ENCODE measurements at regions not wholly inside any gene's neighbourhood (a gene's known extent, or its start where the extent isn't known, plus 50 kb on each side); places are given as distances from the start of the nearest gene placed in this dataset.
"Not testable (repeated sequence)": the region's sequence is repeated elsewhere in the genome, so short reads cannot be mapped to it uniquely, and the experiment has no call there.

DNA sequence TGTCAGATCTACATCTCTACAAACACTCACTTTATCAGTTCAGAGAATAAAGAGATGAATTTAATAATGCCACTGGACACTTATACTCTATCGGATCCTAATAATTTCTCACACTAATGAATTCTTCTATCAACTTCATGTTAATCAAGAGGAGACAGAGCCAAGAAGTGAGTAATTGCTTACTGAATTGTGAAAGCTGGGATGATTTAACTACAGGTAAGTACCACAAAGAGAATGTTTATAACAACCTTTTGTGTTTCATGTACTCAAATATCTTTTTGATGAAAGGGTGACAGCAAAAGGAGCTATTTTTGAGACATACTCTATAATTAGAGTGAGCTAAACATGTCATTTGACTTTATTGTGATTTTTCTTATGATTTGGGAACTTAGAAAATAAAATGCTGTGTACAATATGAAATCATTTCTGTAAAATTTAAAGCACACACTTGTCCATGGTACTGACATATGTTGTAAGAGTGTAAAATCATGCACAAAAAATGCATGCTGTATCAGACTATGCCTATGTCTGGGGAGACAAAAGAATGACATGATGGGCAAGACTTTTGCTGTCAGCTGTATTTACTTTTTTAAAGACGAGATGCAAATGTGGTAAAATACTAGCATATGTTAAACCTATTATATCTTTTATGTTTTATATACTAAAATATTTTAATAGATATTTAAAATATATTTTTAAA lies 361.2 kb downstream of the CCER1 start:
- DNase-seq (ENCODE audit: low spot score), result no peak

DNA sequence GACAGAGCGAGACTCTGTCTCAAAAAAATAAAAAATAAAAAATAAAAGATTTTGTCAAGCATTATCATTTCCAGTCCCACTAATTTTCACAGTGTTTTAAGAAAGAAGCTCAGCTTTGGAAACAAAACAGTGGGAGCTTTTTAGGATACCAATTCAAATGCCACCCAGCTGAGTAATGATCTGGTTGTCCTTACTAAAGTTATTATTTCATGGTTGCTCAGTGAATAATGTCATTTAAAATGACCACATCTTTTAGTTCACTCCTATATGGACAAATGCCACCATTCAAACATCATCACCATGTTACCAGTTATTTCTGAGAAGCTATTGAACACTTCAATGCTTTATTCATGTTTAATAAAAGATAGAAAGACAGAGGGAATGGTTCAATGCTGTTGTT lies 365.0 kb downstream of the CCER1 start:
- DNase-seq (ENCODE audit: low spot score), result no peak

DNA sequence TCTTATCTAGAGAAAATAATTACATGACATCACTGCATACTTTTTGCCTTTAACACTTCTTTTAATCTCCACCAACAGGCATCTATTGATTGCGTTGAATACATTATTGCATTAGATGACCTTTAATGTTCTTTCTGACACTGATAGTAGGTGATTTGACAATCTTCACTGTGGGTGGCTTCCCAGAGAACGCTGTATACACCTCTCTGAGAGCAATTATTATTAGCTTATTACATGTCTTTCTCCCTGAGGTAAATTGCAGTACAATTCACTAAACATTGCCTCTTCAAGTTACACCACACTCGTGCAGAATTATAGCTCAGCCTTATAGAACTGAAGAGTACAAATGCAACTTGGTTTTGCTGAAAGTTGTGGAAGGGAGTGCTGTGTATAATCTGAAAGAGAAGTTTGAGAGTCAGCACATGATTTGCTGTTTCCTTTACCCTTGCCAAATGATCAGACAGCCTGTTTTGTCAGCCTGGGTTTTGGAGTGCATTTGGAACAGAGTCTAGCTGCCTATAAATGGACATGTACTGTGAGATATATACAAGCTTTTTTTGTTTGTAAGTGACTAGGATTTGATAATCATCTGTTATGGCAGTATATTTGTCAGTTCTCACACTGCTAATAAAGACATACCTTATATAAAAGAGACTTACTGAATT lies 369.2 kb downstream of the CCER1 start:
- DNase-seq (ENCODE audit: low spot score), result no peak

DNA sequence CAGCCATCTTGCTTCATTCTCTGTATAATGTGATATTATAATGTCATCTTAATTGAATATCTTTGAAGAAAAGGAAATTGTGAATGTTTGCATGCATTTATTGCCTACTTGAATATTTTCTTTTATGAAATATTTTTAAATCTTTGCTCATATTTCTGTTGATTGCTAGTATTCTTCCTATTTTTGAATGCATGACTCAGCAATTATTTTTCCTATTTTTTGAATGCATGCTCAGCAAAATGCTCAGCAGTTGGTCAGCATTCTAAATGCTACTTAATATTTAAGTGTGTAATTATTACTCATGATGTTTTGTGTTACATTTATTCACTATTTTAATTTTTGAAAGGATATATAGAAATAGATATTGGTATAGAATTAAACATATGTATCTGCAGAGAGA lies 378.3 kb downstream of the CCER1 start:
- no peak for DNase-seq (ENCODE audit: low spot score)

DNA sequence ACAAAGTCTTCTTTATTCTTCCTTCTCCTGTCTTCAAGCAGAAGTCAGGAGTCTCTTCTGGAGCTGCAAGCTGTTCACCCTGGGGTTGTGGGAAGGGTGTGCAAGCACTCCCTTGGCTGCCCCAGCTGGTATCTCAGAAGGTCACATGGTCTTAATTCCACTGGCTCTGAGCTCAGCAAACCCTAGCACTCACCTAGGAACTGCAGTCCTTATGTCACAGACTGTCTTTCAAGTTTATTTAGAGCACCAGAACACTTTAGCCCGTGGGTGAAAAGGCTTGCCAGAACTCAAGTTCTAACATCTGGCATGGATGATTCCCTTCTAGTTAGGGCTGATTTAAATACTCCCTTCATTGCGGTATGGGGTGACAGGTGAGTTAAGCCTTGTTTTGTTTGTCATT lies 379.0 kb downstream of the CCER1 start:
- no peak for DNase-seq (ENCODE audit: low spot score)

DNA sequence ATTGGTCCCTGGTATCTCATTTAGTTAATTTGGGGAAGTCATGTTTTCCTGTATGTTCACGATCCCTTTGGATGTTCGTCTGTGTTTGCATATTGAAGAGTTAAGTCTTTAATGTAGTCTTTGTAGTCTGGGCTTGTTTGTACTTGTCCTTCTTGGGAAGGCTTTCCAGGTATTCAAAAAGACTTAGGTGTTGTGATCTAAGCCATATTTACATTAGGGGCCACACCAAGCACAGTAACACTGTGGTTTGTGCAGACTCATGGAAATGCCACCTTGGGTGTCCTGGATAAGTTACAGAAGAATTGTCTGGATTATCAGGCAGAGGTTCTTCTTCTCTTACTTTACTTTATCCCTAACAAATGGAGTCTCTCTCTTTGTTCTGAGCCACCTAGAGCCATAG lies 380.3 kb downstream of the CCER1 start:
- no peak for DNase-seq (ENCODE audit: low spot score)

DNA sequence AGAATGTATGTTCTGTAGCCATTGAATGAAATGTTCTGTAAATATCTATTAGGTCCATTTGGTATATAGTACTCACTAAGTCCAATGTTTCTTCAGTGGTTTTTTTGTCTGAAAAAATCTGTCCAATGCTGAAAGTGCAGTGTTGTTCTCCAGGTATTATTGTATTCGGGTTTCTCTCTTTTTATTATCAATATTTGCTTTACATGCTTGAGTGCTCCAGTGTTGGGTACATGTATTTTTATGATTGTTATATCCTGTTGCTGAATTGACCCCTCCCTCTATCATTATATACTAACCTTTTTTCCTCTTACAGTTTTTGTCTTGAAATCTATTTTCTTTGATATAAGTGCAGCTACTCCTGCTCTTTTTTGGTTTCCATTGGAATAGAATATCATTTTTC lies 382.2 kb downstream of the CCER1 start:
- DNase-seq (ENCODE audit: low spot score), result no peak

DNA sequence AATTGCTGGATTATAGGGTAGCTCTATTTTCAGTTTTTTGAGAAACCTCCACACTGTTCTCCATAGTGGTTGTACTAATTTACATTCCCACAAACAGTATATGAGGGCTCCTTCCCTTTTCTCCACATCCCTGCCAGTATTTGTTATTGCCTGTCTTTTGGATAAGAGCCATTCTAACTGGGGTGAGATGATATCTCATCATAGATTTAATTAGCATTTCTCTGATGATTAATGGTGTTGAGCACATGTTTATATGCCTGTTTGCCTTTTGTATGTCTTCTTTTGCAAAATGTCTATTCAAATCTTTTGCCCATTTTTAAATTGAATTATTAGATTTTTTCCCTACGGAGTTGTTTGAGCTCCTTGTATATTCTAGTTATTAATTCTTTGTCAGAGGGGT lies 385.3 kb downstream of the CCER1 start:
- DNase-seq (ENCODE audit: low spot score), result no peak

DNA sequence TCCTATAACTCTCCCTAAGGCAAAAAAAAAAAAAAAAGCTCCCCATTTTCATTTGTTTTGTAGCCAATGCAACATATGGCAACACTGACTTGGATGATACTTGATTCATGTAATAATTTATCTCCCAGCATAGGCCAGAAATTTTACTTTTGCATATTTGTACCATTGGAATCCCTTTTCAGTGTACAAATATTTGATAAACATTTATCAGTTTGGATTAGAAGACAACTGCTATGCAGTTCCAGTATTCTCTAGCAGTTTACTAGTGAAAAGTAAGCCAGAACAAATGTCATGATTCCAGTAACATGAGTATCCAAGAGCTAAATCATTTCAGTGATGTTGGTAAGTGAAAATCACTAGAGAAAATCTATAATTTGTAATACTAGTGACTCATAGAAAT lies 392.3 kb downstream of the CCER1 start:
- no peak for DNase-seq (ENCODE audit: low spot score)

DNA sequence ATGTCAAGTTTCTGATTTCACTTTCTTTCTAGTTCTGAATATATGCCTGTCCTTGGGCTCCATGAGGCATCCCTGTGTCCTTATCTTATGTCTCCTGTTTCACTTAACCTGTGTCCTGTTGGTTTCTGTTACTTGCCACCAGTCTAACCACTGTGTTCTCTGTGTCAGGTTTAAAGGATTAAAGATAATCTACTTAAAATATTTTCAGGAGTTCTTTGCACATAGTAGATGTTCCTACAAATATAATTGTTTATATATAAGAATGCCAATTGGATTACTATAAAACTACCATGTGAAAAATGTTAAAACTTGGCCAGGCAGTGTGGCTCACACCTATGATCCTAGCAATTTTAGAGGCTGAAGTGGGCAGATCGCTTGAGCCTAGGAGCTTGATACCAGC lies 406.4 kb downstream of the CCER1 start:
- no peak for DNase-seq (ENCODE audit: low spot score)

DNA sequence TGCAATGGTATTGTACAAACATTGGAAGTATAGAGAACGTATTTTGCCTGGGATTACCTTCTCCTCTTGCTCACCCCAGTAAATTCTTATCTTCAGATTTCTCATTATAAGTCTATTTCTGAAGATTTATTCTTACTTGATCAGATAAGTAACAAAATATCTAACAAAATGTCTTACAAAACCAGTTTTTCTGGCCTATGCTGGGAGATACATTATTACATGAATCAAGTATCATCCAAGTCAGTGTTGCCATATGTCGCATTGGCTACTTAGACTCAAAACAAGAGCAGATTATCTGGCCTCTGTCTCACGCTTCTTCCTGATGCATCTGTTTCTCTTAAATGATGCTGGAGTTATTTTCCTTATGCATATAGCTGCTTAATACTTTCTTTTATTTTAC lies 408.5 kb downstream of the CCER1 start:
- no peak for DNase-seq (ENCODE audit: low spot score)

DNA sequence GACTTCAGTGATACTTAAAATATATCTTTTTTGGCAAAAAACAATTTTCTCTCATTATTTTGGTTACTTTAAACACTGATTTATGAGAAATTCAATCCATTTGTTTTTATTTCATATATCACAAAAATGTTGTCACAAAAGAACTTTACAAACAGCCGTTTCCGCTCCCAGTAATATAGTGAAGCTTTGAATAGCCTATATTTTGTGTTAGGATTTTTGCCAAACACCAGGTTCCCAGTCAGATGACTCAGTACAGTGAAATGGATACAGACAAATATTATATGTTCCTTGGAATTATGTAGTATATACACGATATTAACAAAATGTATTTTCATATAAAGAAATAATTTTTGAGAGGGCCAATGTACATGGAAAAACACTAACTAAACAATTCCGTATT lies 411.1 kb downstream of the CCER1 start:
- no peak for DNase-seq (ENCODE audit: low spot score)

DNA sequence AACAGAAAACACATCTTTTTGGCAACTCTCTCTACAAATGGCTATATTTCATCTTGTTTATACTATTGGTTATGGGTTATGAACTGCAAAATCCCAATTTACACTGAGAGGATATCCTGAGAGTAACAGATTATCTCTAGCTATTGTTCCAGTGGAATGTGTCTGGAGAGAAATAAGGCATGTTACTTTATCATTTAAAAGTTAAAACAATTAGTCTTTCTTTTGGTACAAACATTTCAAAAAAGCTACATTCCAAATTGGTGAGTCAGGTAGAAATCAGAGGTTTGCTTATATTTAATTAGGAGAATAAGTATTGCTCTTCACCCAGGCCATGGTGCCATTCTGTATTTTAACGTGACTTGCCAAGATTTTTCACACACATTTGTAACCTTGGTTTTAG lies 411.6 kb downstream of the CCER1 start:
- no peak for DNase-seq (ENCODE audit: low spot score)

DNA sequence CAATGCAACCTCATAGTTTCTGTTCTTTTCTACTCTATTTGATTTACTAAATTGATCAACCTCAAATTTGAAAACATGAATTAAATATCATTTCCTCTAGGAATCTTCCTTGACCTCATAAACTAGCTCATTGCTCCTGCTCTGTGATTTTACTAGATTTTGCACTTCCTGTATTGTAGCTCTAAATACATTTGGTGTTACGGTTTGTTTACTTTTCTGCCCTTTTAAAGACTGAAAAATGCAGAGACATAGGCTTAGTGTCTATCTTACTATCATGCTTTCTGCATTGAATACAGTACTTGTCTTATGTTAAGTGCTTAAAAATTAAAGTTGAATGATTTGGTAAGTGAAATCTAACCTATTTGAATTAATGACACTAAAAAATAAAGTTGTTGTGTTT lies 412.1 kb downstream of the CCER1 start:
- DNase-seq (ENCODE audit: low spot score), result not testable (repeated sequence)

DNA sequence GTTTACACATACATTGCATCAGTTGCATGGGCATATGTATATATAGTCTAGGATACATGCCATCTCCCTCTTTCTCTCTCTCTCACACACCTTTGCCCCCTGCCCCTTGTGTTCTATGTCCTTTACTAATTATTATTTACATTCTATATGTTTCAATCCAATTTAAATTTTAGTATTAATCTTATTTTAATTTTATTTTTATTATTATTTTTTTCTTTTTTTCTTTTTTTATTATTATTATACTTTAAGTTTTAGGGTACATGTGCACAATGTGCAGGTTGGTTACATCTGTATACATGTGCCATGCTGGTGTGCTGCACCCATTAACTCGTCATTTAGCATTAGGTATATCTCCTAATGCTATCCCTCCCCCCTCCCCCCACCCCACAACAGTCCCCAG lies 421.1 kb downstream of the CCER1 start:
- DNase-seq (ENCODE audit: low spot score), result not testable (repeated sequence)

DNA sequence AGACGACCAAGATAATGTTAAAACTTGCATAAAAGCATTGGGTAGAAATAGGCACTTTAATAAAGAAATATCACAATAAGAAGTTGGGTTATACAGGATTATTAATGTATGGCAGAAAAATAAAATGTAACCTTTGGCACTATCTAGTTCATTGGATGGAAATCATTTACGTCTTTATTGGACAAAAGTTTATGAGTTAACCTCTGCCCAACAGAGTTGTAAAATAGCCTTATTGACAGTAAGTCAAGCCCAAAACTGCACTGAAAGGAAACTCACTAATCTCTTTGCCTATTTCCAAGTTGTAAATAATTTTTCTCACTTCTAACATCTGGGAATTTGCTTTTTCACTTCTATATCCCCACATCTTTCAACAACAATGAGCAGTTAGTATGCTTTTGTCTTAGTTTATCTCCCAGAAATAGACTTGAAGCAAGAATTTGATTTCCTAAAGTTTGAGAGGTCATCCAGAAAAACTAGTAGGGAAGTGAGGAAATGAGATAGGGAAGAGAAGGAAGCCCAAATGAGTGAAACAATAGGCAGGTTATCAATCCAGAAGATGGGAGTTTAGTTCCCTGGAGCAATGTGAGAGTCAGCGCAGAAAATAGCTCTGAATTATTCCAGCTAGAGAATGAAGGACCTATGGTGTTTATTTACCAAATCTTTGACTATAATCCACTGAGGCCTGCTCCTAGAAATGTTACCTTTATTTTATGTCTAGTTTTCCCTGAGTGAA lies 434.8 kb downstream of the CCER1 start:
- no peak for DNase-seq (ENCODE audit: low spot score)

DNA sequence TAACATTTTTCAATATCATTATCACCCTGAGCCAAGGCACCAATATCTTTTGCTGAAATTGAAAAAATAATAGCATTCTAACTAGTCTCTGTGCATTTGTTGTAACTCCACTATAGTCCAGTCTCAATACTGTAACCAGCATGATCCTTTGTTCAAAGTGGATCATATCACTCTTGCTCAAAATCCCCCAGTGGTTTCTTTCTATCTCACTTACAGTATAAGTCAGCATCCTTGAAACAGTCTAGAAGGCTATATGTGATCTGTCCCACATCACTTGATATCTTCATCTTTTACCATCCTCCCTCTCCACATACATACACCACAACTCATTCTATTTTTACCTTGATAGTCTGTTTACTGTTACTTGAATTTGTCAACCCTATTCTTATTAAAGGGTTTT lies 435.7 kb downstream of the CCER1 start:
- DNase-seq (ENCODE audit: low spot score), result no peak

DNA sequence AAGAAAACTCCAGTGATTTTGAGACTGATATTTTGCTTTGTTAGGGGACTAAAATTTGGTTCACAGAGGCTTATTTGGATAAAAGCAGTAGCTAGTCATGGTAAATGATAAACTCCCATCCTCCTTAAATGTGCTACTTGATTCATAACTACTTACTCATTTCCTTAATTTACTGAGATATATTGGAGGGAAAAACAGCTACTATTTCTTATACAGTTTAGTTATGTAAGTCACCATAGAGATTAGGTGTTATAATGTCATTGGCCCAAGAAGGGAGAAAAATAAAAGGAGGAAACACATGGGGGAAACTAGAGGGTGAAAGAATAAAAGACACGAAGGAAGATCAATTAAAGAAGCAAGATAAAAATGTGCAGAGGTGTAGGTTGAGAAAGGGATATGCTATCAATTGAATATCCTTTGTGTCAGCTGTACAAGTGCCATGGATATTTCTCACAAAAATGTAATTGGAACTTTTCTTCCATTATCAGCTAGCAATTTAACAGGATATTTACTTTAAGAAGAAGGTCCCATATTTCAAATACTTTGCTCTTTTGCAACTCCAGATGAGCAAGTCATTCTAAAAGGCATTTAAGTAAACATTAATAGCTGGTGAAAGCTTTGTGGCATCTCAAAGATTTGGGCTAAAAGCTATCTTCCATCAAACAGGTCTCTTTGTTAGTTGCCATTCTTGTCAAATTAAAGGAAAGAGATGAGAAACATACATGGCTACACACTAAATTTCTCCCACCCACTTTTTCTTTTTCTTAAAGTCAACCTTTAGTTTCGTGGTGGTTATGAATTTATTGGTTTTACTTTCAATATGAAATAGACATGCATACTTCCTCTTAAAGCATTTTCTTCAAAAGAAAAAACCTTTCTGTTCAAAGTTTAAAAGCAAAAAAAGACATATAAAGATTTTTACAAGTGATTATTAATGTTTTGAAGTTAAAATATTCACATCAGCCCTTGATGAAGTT lies 439.5 kb downstream of the CCER1 start:
- no peak for DNase-seq (ENCODE audit: low spot score)

DNA sequence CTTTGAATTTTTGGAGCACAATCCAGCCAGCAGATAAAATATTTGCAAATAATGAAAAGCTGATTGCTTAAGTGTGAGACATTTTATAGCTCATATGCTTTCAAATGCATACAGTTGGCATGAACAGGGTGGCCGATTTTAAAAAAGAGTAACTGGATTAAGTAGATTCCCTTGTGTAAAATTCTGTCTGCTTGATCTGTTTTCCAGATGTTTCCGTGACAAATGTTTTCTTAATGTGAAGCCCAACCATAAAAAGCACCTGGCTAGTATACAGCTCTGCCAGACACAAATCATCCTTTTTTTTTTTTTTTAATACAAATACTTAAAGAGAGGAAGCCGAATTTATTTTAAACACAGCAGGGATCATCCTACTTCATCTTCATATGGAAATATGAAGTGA lies 440.7 kb downstream of the CCER1 start:
- no peak for DNase-seq (ENCODE audit: low spot score)

DNA sequence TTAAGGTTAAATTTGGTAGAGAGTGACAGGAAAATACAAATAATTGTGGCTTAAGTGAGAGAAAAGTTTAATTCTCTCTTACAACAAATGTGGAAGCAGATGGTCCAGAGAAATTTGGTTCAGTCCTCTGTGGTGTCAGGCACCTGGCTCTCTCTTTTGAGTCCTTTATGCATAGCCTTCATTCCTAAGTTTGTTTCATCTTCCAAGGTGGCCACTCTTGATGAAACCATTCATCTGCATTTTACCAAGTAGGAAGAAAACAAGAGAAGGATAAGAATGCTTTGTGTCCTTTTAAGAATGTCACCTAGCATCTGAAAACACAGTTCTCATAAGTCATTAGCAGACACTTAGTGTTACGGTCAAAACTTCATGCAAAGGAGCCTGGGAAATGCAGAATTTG lies 442.5 kb downstream of the CCER1 start:
- no peak for DNase-seq (ENCODE audit: low spot score)

DNA sequence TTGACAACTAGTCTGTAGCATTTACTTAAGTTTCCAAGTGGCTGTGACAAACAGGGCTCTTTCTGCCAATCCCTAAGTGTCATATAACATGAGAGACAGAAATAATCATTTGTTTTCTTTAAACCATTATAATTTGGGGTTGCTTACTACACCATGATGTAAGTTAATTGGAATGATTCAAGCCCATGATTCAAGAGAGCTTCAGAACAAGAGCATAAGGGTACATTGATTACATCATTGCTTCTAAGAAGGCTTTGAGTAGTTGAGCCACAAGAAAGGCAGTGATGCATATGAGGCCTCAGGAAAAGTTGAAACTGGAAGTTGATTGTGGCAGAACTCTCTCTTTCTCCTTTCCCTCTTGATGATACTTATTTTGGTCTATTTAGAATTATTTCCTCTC lies 444.0 kb downstream of the CCER1 start:
- DNase-seq (ENCODE audit: low spot score), result no peak

DNA sequence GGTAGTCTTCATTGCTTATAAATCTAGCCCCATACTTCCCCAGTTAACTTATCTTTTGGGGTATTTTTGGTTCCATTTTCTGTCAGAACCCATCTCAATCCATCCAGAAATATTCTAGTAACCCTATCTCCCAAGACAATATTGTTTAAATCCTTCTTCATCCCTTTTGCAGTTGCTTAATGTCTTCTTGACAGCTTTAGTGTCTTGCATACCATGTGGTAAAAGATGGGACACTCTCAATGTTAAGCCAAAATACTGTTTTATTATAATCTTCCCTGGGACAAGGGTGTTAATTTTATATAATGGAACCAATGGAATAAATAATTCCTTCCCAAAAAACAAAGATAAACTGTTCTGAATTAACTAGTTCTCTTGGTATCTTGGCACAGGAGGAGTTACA lies 450.2 kb downstream of the CCER1 start:
- DNase-seq (ENCODE audit: low spot score), result no peak
